ENCODE measurements at regions not wholly inside any gene's neighbourhood (a gene's known extent, or its start where the extent isn't known, plus 50 kb on each side); places are given as distances from the start of the nearest gene placed in this dataset.

DNA sequence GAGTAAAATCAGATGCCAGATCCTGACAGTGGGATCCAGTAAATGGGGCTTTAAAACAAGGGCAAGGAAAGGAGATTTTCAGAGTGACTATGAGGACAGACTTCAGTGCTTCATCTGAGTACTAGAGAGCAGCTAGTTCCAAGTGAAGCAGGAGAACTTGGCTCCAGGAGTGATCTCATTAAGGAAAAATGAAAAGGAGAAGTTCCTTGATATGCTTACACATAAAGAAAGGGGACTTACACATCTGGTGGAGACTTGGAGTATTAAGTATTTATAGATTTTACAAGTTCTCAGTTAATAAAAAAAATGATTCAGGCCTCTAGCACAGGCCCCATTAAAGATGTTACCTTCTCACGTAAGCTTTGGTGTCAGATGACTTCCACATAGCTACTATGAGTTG, 105.8 kb downstream of the ICOS start (continued):
- TF ChIP-seq ZNF654 (tag by site-specific recombination; IDR thresholded peaks at IDR 0.05; ENCODE audit: low read depth) = no peak
- TF ChIP-seq, protein P1, sequence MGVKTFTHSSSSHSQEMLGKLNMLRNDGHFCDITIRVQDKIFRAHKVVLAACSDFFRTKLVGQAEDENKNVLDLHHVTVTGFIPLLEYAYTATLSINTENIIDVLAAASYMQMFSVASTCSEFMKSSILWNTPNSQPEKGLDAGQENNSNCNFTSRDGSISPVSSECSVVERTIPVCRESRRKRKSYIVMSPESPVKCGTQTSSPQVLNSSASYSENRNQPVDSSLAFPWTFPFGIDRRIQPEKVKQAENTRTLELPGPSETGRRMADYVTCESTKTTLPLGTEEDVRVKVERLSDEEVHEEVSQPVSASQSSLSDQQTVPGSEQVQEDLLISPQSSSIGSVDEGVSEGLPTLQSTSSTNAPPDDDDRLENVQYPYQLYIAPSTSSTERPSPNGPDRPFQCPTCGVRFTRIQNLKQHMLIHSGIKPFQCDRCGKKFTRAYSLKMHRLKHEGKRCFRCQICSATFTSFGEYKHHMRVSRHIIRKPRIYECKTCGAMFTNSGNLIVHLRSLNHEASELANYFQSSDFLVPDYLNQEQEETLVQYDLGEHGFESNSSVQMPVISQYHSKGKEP (tag by site-specific recombination; IDR thresholded peaks at IDR 0.05) = no peak
- TF ChIP-seq ZFP41 (tag by site-specific recombination; IDR thresholded peaks at IDR 0.05; ENCODE audit: borderline replicate concordance) = no peak
- TF ChIP-seq ZNF202 (tag by site-specific recombination; IDR thresholded peaks at IDR 0.05; ENCODE audit: borderline replicate concordance) = no peak
- no peak for TF ChIP-seq ZNF664 (tag by site-specific recombination; IDR thresholded peaks at IDR 0.05)
- no peak for TF ChIP-seq ZNF560 (tag by site-specific recombination; IDR thresholded peaks at IDR 0.05; ENCODE audit: borderline replicate concordance)
- no peak for TF ChIP-seq YY1 (tag by site-specific recombination; IDR thresholded peaks at IDR 0.05)

DNA sequence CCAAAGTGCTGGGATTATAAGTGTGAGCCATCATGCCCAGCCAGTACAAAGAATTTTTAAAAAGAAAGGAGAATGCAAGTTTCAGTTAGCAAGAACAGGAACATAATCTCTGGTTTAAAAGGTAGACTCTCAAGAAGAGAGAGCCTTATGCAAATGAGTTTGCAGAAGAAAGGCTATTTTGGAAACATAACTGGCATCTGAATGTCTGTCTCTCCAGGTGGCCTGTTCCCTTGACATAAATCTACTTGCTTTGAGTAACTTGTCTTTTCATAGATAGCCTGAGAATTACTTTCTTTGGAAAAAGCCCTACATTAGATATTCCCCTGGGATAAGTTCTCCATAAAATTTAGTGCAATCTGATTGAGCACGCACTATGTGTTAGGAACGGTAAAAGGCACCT, 109.6 kb downstream of the ICOS start:
- Histone ChIP-seq H3K27ac (ENCODE audit: extremely low read depth, low read depth, low read length) (no peak overlapping the region), H3K4me3 (ENCODE audit: low read depth, low read length) (no peak overlapping the region), H3K9me3 (ENCODE audit: control insufficient read depth, insufficient read depth, low read depth, low read length) (no peaks in the 10 kb centered on the region), H3K36me3 (ENCODE audit: control insufficient read depth in 2 of 2, insufficient read depth in 1 of 2, low read length in 2 of 2) (no peaks in the 10 kb centered on the region), H3K4me1 (ENCODE audit: control insufficient read depth, insufficient read depth, low read length) (0 out of 2 replicates have a peak, but pooled peaks cover 2% of the 10 kb centered on the region)
- ChIA-PET CTCF (interaction anchor here (0.7 kb wide), 1 partner anchor 1026 kb away, joined by 7 read pairs; no protein-coding TSS in a partner anchor), POLR2A (no interaction called here)
- TF ChIP-seq ZNF692 (tag by site-specific recombination; IDR thresholded peaks at IDR 0.05) (no peak), ZNF473 (tag by site-specific recombination; IDR thresholded peaks at IDR 0.05) (no peak), SP7 (tag by site-specific recombination; IDR thresholded peaks at IDR 0.05) (no peak)

GRCh38 chr2:204049635-204050034, 113.1 kb downstream of the ICOS start:
- Histone ChIP-seq H3K4me1 (ENCODE audit: control insufficient read depth, insufficient read depth, low read length) (0 out of 2 replicates have a peak, but pooled peaks cover 2% of the 10 kb centered on the region), H3K4me3 (ENCODE audit: low read depth, low read length) (no peak overlapping the region), H3K9me3 (ENCODE audit: control insufficient read depth, insufficient read depth, low read depth, low read length) (no peaks in the 10 kb centered on the region), H3K36me3 (ENCODE audit: control insufficient read depth in 2 of 2, insufficient read depth in 1 of 2, low read length in 2 of 2) (no peaks in the 10 kb centered on the region), H3K27ac (ENCODE audit: extremely low read depth, low read depth, low read length) (no peak overlapping the region)
- POLR2A ChIA-PET = no interaction called here
- TF ChIP-seq ZBTB17 (tag by site-specific recombination; IDR thresholded peaks at IDR 0.05) (no peak), KLF1 (tag by site-specific recombination; IDR thresholded peaks at IDR 0.05) (no peak), MZF1 (tag by site-specific recombination; IDR thresholded peaks at IDR 0.05; ENCODE audit: borderline replicate concordance) (no peak), IKZF3 (tag by site-specific recombination; IDR thresholded peaks at IDR 0.05) (no peak), SETDB1 (IDR thresholded peaks at IDR 0.05; ENCODE audit: insufficient read length, low read length) (no peak), ZNF670 (tag by site-specific recombination; IDR thresholded peaks at IDR 0.05; ENCODE audit: low read depth) (no peak), YY2 (tag by site-specific recombination; IDR thresholded peaks at IDR 0.05) (no peak), ZNF701 (tag by site-specific recombination; IDR thresholded peaks at IDR 0.05) (no peak), GLI2 (tag by site-specific recombination; IDR thresholded peaks at IDR 0.05; ENCODE audit: borderline replicate concordance, low read depth) (no peak), REPIN1 (tag by site-specific recombination; IDR thresholded peaks at IDR 0.05; ENCODE audit: low read depth) (no peak), ZNF768 (tag by site-specific recombination; IDR thresholded peaks at IDR 0.05) (no peak), KLF9 (tag by site-specific recombination; IDR thresholded peaks at IDR 0.05; ENCODE audit: low read depth) (no peak), ZBTB1 (tag by site-specific recombination; IDR thresholded peaks at IDR 0.05) (no peak)
- TF ChIP-seq, protein P1 (tag by site-specific recombination; IDR thresholded peaks at IDR 0.05) = no peak
- TF ChIP-seq, protein P2, sequence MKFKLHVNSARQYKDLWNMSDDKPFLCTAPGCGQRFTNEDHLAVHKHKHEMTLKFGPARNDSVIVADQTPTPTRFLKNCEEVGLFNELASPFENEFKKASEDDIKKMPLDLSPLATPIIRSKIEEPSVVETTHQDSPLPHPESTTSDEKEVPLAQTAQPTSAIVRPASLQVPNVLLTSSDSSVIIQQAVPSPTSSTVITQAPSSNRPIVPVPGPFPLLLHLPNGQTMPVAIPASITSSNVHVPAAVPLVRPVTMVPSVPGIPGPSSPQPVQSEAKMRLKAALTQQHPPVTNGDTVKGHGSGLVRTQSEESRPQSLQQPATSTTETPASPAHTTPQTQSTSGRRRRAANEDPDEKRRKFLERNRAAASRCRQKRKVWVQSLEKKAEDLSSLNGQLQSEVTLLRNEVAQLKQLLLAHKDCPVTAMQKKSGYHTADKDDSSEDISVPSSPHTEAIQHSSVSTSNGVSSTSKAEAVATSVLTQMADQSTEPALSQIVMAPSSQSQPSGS (tag by site-specific recombination; IDR thresholded peaks at IDR 0.05; ENCODE audit: low read depth) = no peak
- TF ChIP-seq, protein P3, sequence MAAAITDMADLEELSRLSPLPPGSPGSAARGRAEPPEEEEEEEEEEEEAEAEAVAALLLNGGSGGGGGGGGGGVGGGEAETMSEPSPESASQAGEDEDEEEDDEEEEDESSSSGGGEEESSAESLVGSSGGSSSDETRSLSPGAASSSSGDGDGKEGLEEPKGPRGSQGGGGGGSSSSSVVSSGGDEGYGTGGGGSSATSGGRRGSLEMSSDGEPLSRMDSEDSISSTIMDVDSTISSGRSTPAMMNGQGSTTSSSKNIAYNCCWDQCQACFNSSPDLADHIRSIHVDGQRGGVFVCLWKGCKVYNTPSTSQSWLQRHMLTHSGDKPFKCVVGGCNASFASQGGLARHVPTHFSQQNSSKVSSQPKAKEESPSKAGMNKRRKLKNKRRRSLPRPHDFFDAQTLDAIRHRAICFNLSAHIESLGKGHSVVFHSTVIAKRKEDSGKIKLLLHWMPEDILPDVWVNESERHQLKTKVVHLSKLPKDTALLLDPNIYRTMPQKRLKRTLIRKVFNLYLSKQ (tag by site-specific recombination; IDR thresholded peaks at IDR 0.05; ENCODE audit: borderline replicate concordance) = no peak
- CTCF ChIA-PET = no interaction called here

Measured in HEK293 (cell line).